HL-60 (cell line): ENCODE measurements at regions not wholly inside any gene's neighbourhood (a gene's known extent, or its start where the extent isn't known, plus 50 kb on each side); places are given as distances from the start of the nearest gene placed in this dataset.

Source experiments
- CTCF ChIP-seq: IDR thresholded peaks from one replicate; pipeline ENCODE4 v1.5.1; 2011; ENCODE audit warnings: low read length, control low read depth, inconsistent platforms; ENCODE audit not compliant: insufficient read depth
- REST ChIP-seq: IDR thresholded peaks from 2 replicates; pipeline ENCODE4 v1.6.1; 2012; ENCODE audit warnings: low read depth; ENCODE audit not compliant: insufficient replicate concordance

DNA sequence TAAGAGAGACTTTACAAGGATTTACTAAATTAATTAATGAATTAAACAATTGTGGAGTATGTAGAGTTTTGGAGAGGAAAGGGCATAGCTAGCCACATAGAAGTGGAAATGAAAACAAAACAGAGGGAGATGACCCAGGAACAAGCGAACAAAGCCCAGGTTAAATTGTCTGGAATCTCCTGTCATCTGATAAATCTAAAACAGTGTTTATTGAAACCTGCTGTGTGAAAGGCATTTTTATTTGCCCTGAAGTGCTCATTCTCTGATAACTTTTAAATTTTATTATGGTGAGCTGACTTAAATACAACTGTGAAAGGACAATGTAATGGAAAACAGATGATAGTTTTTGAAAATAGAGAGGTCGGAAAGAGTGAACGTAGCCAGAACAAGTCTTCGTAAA lies 682.8 kb upstream of the KIRREL3 start:
- no peak for TF ChIP-seq CTCF
- TF ChIP-seq REST: no peak
